ENCODE measurements at regions not wholly inside any gene's neighbourhood (a gene's known extent, or its start where the extent isn't known, plus 50 kb on each side); places are given as distances from the start of the nearest gene placed in this dataset.

- H3K27ac ChIP-seq (ENCODE audit: insufficient read depth, low read depth, low read length, poor library complexity, severe bottlenecking), result no peak overlapping the region
- WGBS, 2 experiments, result 90% methylated on average over 13 of the region's 13 CpGs
- H3K4me3 ChIP-seq (ENCODE audit: insufficient read depth, low read depth, low read length), result no peak overlapping the region
- H3K9me3 ChIP-seq (ENCODE audit: control insufficient read depth, low read length), result no peaks in the 10 kb centered on the region
- no peaks in the 10 kb centered on the region for H3K27me3 ChIP-seq (ENCODE audit: control insufficient read depth, insufficient read depth, low read length, poor library complexity, severe bottlenecking)
- no peaks in the 10 kb centered on the region for H3K4me1 ChIP-seq (ENCODE audit: control insufficient read depth, insufficient read depth, low read length)
- no peaks in the 10 kb centered on the region for H3K36me3 ChIP-seq (ENCODE audit: control insufficient read depth, insufficient read depth, low read length)
Observed at GRCh38 chr20:48339190-48339985, 488.4 kb downstream of the PREX1 start.

GRCh38 chr20:48338717-48339116, 489.1 kb downstream of the PREX1 start:
- Histone ChIP-seq H3K27me3 (ENCODE audit: control insufficient read depth, insufficient read depth, low read length, poor library complexity, severe bottlenecking) (no peaks in the 10 kb centered on the region), H3K4me3 (ENCODE audit: insufficient read depth, low read depth, low read length) (no peak overlapping the region), H3K27ac (ENCODE audit: insufficient read depth, low read depth, low read length, poor library complexity, severe bottlenecking) (no peak overlapping the region)

GRCh38 chr20:48336597-48336996, 491.2 kb downstream of the PREX1 start:
- Histone ChIP-seq H3K4me1 (ENCODE audit: control insufficient read depth, insufficient read depth, low read length) (no peaks in the 10 kb centered on the region), H3K36me3 (ENCODE audit: control insufficient read depth, insufficient read depth, low read length) (no peaks in the 10 kb centered on the region), H3K27me3 (ENCODE audit: control insufficient read depth, insufficient read depth, low read length, poor library complexity, severe bottlenecking) (no peaks in the 10 kb centered on the region), H3K4me3 (ENCODE audit: insufficient read depth, low read depth, low read length) (no peak overlapping the region), H3K27ac (ENCODE audit: insufficient read depth, low read depth, low read length, poor library complexity, severe bottlenecking) (no peak overlapping the region), H3K9me3 (ENCODE audit: control insufficient read depth, low read length) (no peaks in the 10 kb centered on the region)
- WGBS, 2 experiments, result 75 to 86% methylated on average over 6 of the region's 6 CpGs

More at GRCh38 chr20:48338717-48339116, 489.1 kb downstream of the PREX1 start:
- Histone ChIP-seq H3K36me3 (ENCODE audit: control insufficient read depth, insufficient read depth, low read length) (no peaks in the 10 kb centered on the region), H3K4me1 (ENCODE audit: control insufficient read depth, insufficient read depth, low read length) (no peaks in the 10 kb centered on the region), H3K9me3 (ENCODE audit: control insufficient read depth, low read length) (no peaks in the 10 kb centered on the region)
- WGBS, 2 experiments, result 92 to 99% methylated on average over 7 of the region's 7 CpGs

GRCh38 chr20:48335308-48336050, 492.3 kb downstream of the PREX1 start:
- 95% methylated on average over 3 of the region's 3 CpGs for WGBS, 2 experiments
- no peaks in the 10 kb centered on the region for H3K27me3 ChIP-seq (ENCODE audit: control insufficient read depth, insufficient read depth, low read length, poor library complexity, severe bottlenecking)
- H3K27ac ChIP-seq (ENCODE audit: insufficient read depth, low read depth, low read length, poor library complexity, severe bottlenecking), result no peak overlapping the region
- H3K9me3 ChIP-seq (ENCODE audit: control insufficient read depth, low read length), result no peaks in the 10 kb centered on the region
- H3K36me3 ChIP-seq (ENCODE audit: control insufficient read depth, insufficient read depth, low read length), result no peaks in the 10 kb centered on the region
- H3K4me3 ChIP-seq (ENCODE audit: insufficient read depth, low read depth, low read length), result no peak overlapping the region
- H3K4me1 ChIP-seq (ENCODE audit: control insufficient read depth, insufficient read depth, low read length), result no peaks in the 10 kb centered on the region

GRCh38 chr20:48333707-48334106, 494.1 kb downstream of the PREX1 start:
- no peaks in the 10 kb centered on the region for H3K27me3 ChIP-seq (ENCODE audit: control insufficient read depth, insufficient read depth, low read length, poor library complexity, severe bottlenecking)
- no peaks in the 10 kb centered on the region for H3K36me3 ChIP-seq (ENCODE audit: control insufficient read depth, insufficient read depth, low read length)
- H3K27ac ChIP-seq (ENCODE audit: insufficient read depth, low read depth, low read length, poor library complexity, severe bottlenecking), result no peak overlapping the region
- 87 to 93% methylated on average over 4 of the region's 4 CpGs for WGBS, 2 experiments
- no peak overlapping the region for H3K4me3 ChIP-seq (ENCODE audit: insufficient read depth, low read depth, low read length)
- peaks cover 7% of the 10 kb centered on the region for H3K4me1 ChIP-seq (ENCODE audit: control insufficient read depth, insufficient read depth, low read length)
- H3K9me3 ChIP-seq (ENCODE audit: control insufficient read depth, low read length), result no peaks in the 10 kb centered on the region

- H3K27me3 ChIP-seq (ENCODE audit: control insufficient read depth, insufficient read depth, low read length, poor library complexity, severe bottlenecking), result no peaks in the 10 kb centered on the region
- no peak overlapping the region for H3K4me3 ChIP-seq (ENCODE audit: insufficient read depth, low read depth, low read length)
- no peaks in the 10 kb centered on the region for H3K9me3 ChIP-seq (ENCODE audit: control insufficient read depth, low read length)
- no peaks in the 10 kb centered on the region for H3K36me3 ChIP-seq (ENCODE audit: control insufficient read depth, insufficient read depth, low read length)
- 69 to 76% methylated on average over 3 of the region's 3 CpGs for whole genome bisulfite sequencing, 2 experiments
- H3K27ac ChIP-seq (ENCODE audit: insufficient read depth, low read depth, low read length, poor library complexity, severe bottlenecking), result no peak overlapping the region
- peaks cover 7% of the 10 kb centered on the region for H3K4me1 ChIP-seq (ENCODE audit: control insufficient read depth, insufficient read depth, low read length)
Observed at GRCh38 chr20:48332555-48332954, 495.2 kb downstream of the PREX1 start.

- peaks cover 7% of the 10 kb centered on the region for H3K4me1 ChIP-seq (ENCODE audit: control insufficient read depth, insufficient read depth, low read length)
- no peak overlapping the region for H3K4me3 ChIP-seq (ENCODE audit: insufficient read depth, low read depth, low read length)
- WGBS, 2 experiments, result 96% methylated on average over 1 of the region's 1 CpG
- H3K36me3 ChIP-seq (ENCODE audit: control insufficient read depth, insufficient read depth, low read length), result no peaks in the 10 kb centered on the region
- H3K9me3 ChIP-seq (ENCODE audit: control insufficient read depth, low read length), result no peaks in the 10 kb centered on the region
- no peak overlapping the region for H3K27ac ChIP-seq (ENCODE audit: insufficient read depth, low read depth, low read length, poor library complexity, severe bottlenecking)
- no peaks in the 10 kb centered on the region for H3K27me3 ChIP-seq (ENCODE audit: control insufficient read depth, insufficient read depth, low read length, poor library complexity, severe bottlenecking)
Observed at GRCh38 chr20:48331518-48332286, 496.1 kb downstream of the PREX1 start.

GRCh38 chr20:48329676-48330664, 497.8 kb downstream of the PREX1 start:
- H3K27me3 ChIP-seq (ENCODE audit: control insufficient read depth, insufficient read depth, low read length, poor library complexity, severe bottlenecking), result no peaks in the 10 kb centered on the region

GRCh38 chr20:48329031-48329615, 498.7 kb downstream of the PREX1 start:
- Histone ChIP-seq H3K27me3 (ENCODE audit: control insufficient read depth, insufficient read depth, low read length, poor library complexity, severe bottlenecking) (no peaks in the 10 kb centered on the region), H3K9me3 (ENCODE audit: control insufficient read depth, low read length) (no peaks in the 10 kb centered on the region), H3K36me3 (ENCODE audit: control insufficient read depth, insufficient read depth, low read length) (no peaks in the 10 kb centered on the region), H3K4me3 (ENCODE audit: insufficient read depth, low read depth, low read length) (no peak overlapping the region), H3K4me1 (ENCODE audit: control insufficient read depth, insufficient read depth, low read length) (peaks cover 7% of the 10 kb centered on the region), H3K27ac (ENCODE audit: insufficient read depth, low read depth, low read length, poor library complexity, severe bottlenecking) (no peak overlapping the region)
- 92 to 99% methylated on average over 4 of the region's 4 CpGs for WGBS, 2 experiments

More at GRCh38 chr20:48329676-48330664, 497.8 kb downstream of the PREX1 start:
- peaks cover 7% of the 10 kb centered on the region for H3K4me1 ChIP-seq (ENCODE audit: control insufficient read depth, insufficient read depth, low read length)
- H3K27ac ChIP-seq (ENCODE audit: insufficient read depth, low read depth, low read length, poor library complexity, severe bottlenecking), result no peak overlapping the region
- H3K36me3 ChIP-seq (ENCODE audit: control insufficient read depth, insufficient read depth, low read length), result no peaks in the 10 kb centered on the region
- H3K4me3 ChIP-seq (ENCODE audit: insufficient read depth, low read depth, low read length), result no peak overlapping the region
- no peaks in the 10 kb centered on the region for H3K9me3 ChIP-seq (ENCODE audit: control insufficient read depth, low read length)
- 81% methylated on average over 8 of the region's 8 CpGs for WGBS, 2 experiments
